H1 (cell line): ENCODE measurements at regions not wholly inside any gene's neighbourhood (a gene's known extent, or its start where the extent isn't known, plus 50 kb on each side); places are given as distances from the start of the nearest gene placed in this dataset.

Experiments
- GABPA ChIP-seq: IDR thresholded peaks from 2 replicates; pipeline ENCODE4 v1.6.1; 2011; ENCODE audit warnings: mild to moderate bottlenecking, low read length, moderate library complexity, borderline replicate concordance; ENCODE audit not compliant: insufficient read depth
- KDM4A ChIP-seq: IDR thresholded peaks from one replicate; pipeline ENCODE4 v1.7.1; 2012; ENCODE audit warnings: low read depth, mild to moderate bottlenecking, moderate library complexity, low read length, inconsistent platforms; ENCODE audit not compliant: severe bottlenecking
- TAF1 ChIP-seq: IDR thresholded peaks from 2 replicates; pipeline ENCODE4 v1.6.1; 2011; ENCODE audit warnings: mild to moderate bottlenecking, low read depth, low read length
- TAF7 ChIP-seq: optimal IDR thresholded peaks from 2 replicates; pipeline ENCODE3; 2011; ENCODE audit warnings: low read depth, mild to moderate bottlenecking, inconsistent platforms, low read length, moderate library complexity, borderline replicate concordance

- TF ChIP-seq TAF1, result no peak
- no peak for TF ChIP-seq TAF7
- TF ChIP-seq KDM4A, result no peak
- no peak for TF ChIP-seq GABPA
Measured at GRCh38 chr6:86629123-86629522, 308.2 kb upstream of the HTR1E start (continued).
